DND-41 (cell line): ENCODE measurements at regions not wholly inside any gene's neighbourhood (a gene's known extent, or its start where the extent isn't known, plus 50 kb on each side); places are given as distances from the start of the nearest gene placed in this dataset.

Experiments
- ATAC-seq: fragments of 200-7000 bp; cut with Tn5 transposase; 3 replicates; pipeline ENCODE4 v1.9.1; 2021; ENCODE audit warnings: low read depth; ENCODE audit not compliant: insufficient read depth
- DNase-seq: peaks from one replicate; pipeline ENCODE4 v3.0.0-alpha.2; 2020
- H2AFZ ChIP-seq: 2 replicates; pipeline ENCODE4 v1.6.0; 2012; ENCODE audit warnings: low read depth, low read length
- H3K27ac ChIP-seq: 2 replicates; pipeline ENCODE4 v1.5.1; 2012; ENCODE audit warnings: low read length, inconsistent platforms
- H3K27me3 ChIP-seq: fragments of 200-600 bp; sonication (generic); 2 replicates; pipeline ENCODE4 v1.6.0; 2012; ENCODE audit warnings: low read length, mild to moderate bottlenecking, inconsistent platforms; ENCODE audit not compliant: insufficient read depth, poor library complexity
- H3K36me3 ChIP-seq: 2 replicates; pipeline ENCODE4 v1.5.1; 2012; ENCODE audit warnings: low read length, inconsistent platforms; ENCODE audit not compliant: insufficient read depth
- H3K4me1 ChIP-seq: 2 replicates; pipeline ENCODE4 v1.5.1; 2012; ENCODE audit warnings: mild to moderate bottlenecking, low read length; ENCODE audit not compliant: insufficient read depth
- H3K4me2 ChIP-seq: 2 replicates; pipeline ENCODE4 v1.6.0; 2012; ENCODE audit warnings: mild to moderate bottlenecking, moderate library complexity, low read length, inconsistent platforms; ENCODE audit not compliant: insufficient read depth
- H3K4me3 ChIP-seq, 2 experiments: fragments of 200-600 bp in 1 of 2; shearing (Covaris generic) in 1 of 2; 2 replicates each; pipeline ENCODE4 v1.5.1; 2012 to 2016; ENCODE audit warnings: inconsistent platforms in 2 of 2, low read length in 2 of 2, mild to moderate bottlenecking in 2 of 2, low read depth in 1 of 2, moderate library complexity in 1 of 2
- H3K79me2 ChIP-seq: 2 replicates; pipeline ENCODE4 v1.6.0; 2012; ENCODE audit warnings: low read length, inconsistent platforms; ENCODE audit not compliant: insufficient read depth
- H3K9ac ChIP-seq: 2 replicates; pipeline ENCODE4 v1.6.0; 2012; ENCODE audit warnings: low read depth, mild to moderate bottlenecking, inconsistent platforms, low read length, moderate library complexity
- H3K9me3 ChIP-seq: 2 replicates; pipeline ENCODE4 v1.5.1; 2012; ENCODE audit warnings: low read length, moderate library complexity, mild to moderate bottlenecking, inconsistent platforms; ENCODE audit not compliant: insufficient read depth, severe bottlenecking
- H4K20me1 ChIP-seq: 2 replicates; pipeline ENCODE4 v1.6.0; 2012; ENCODE audit warnings: low read length; ENCODE audit not compliant: insufficient read depth
- EZH2 ChIP-seq: IDR thresholded peaks from 3 replicates; pipeline ENCODE4 v1.6.1; 2012; ENCODE audit warnings: borderline replicate concordance, low read depth, mild to moderate bottlenecking, moderate library complexity, low read length, inconsistent platforms; ENCODE audit not compliant: severe bottlenecking
- TF ChIP-seq, protein P1 (sequence below): IDR thresholded peaks from 2 replicates; pipeline ENCODE4 v1.5.1; 2012; ENCODE audit warnings: borderline replicate concordance, low read length, moderate library complexity, mild to moderate bottlenecking; ENCODE audit not compliant: poor library complexity, severe bottlenecking; ENCODE audit errors: extremely low read depth

DNA sequence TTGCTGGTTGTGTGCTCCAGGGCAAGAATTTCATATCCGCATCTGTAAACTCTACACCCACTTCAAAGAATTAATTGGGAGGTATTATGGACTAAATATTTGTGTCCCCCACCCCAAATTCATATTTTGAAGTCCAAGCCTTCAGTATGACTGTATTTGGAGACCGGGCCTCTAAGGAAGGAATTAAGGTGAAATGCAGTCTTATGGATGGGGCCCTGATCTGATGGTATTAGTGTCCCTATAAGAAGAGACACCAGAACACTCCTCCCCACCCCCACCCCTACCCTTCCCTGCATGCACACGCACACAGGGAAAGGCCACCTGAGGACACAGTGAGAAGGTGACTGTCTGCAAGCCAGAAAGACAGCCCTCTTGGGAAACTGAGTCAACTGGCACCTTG is 332.4 kb downstream of the RPS6KC1 start:
- Histone ChIP-seq H3K4me1 (no peaks in the 10 kb centered on the region), H3K4me2 (no peak overlapping the region), H3K36me3 (no peaks in the 10 kb centered on the region), H3K27ac (no peak overlapping the region), H3K4me3 (no peak overlapping the region), H3K27me3 (no peaks in the 10 kb centered on the region), H4K20me1 (no peaks in the 10 kb centered on the region), H3K79me2 (no peaks in the 10 kb centered on the region), H3K9ac (no peak overlapping the region), H2AFZ (no peak overlapping the region), H3K9me3 (peaks cover 3% of the 10 kb centered on the region)
- DNase-seq: no peak
- ATAC-seq: no peak
- no peak for TF ChIP-seq EZH2
- TF ChIP-seq, protein P1, sequence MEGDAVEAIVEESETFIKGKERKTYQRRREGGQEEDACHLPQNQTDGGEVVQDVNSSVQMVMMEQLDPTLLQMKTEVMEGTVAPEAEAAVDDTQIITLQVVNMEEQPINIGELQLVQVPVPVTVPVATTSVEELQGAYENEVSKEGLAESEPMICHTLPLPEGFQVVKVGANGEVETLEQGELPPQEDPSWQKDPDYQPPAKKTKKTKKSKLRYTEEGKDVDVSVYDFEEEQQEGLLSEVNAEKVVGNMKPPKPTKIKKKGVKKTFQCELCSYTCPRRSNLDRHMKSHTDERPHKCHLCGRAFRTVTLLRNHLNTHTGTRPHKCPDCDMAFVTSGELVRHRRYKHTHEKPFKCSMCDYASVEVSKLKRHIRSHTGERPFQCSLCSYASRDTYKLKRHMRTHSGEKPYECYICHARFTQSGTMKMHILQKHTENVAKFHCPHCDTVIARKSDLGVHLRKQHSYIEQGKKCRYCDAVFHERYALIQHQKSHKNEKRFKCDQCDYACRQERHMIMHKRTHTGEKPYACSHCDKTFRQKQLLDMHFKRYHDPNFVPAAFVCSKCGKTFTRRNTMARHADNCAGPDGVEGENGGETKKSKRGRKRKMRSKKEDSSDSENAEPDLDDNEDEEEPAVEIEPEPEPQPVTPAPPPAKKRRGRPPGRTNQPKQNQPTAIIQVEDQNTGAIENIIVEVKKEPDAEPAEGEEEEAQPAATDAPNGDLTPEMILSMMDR: no peak

GRCh38 chr1:213385201-213385600 is 334.2 kb downstream of the RPS6KC1 start:
- Histone ChIP-seq H3K27me3 (no peaks in the 10 kb centered on the region), H3K36me3 (no peaks in the 10 kb centered on the region), H3K9me3 (peaks cover 3% of the 10 kb centered on the region), H3K4me3 (no peak overlapping the region), H3K4me2 (no peak overlapping the region), H3K9ac (no peak overlapping the region), H3K79me2 (no peaks in the 10 kb centered on the region), H3K4me1 (no peaks in the 10 kb centered on the region), H3K27ac (no peak overlapping the region), H2AFZ (no peak overlapping the region), H4K20me1 (no peaks in the 10 kb centered on the region)
- TF ChIP-seq, protein P1: no peak
- TF ChIP-seq EZH2: no peak
- no peak for ATAC-seq
- no peak for DNase-seq

DNA sequence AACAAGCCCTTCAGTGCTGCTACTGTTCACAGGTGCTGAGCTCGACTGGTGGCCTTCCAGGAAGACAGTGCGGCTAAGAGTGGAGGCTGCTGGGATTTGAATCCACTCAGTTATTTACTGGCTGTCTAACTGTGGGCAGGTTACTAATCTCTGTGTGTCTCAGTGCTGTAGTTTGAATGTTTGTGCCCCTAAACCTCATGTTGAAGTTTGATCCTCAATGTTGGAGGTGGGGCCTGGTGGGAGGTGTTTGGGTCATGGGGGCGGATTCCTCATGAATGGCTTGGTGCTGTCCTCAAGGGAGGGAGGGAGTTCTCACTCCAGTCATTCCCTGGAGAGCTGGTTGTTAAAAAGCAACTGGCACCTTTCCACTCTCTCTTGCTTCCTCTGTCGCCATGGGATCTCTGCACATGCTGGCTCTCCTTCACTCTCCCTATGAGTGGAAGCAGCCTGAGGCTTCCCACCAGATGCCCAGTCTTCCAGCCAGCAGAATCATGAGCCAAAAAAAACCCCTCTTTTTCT is 334.8 kb downstream of the RPS6KC1 start:
- Histone ChIP-seq H3K9me3 (peaks cover 3% of the 10 kb centered on the region), H3K27me3 (no peaks in the 10 kb centered on the region), H3K27ac (no peak overlapping the region), H3K9ac (no peak overlapping the region), H3K4me2 (no peak overlapping the region), H3K79me2 (no peaks in the 10 kb centered on the region), H4K20me1 (no peaks in the 10 kb centered on the region), H3K4me3 (no peak overlapping the region), H3K4me1 (no peaks in the 10 kb centered on the region), H2AFZ (no peak overlapping the region), H3K36me3 (no peaks in the 10 kb centered on the region)
- TF ChIP-seq, protein P1: no peak
- TF ChIP-seq EZH2: no peak
- DNase-seq: no peak
- no peak for ATAC-seq
